DND-41 (cell line): ENCODE measurements at regions not wholly inside any gene's neighbourhood (a gene's known extent, or its start where the extent isn't known, plus 50 kb on each side); places are given as distances from the start of the nearest gene placed in this dataset.

ENCODE experiments used
- ATAC-seq: fragments of 200-7000 bp; cut with Tn5 transposase; 3 replicates; pipeline ENCODE4 v1.9.1; 2021; ENCODE audit warnings: low read depth; ENCODE audit not compliant: insufficient read depth
- DNase-seq: peaks from one replicate; pipeline ENCODE4 v3.0.0-alpha.2; 2020
- H2AFZ ChIP-seq: 2 replicates; pipeline ENCODE4 v1.6.0; 2012; ENCODE audit warnings: low read depth, low read length
- H3K27ac ChIP-seq: 2 replicates; pipeline ENCODE4 v1.5.1; 2012; ENCODE audit warnings: low read length, inconsistent platforms
- H3K27me3 ChIP-seq: fragments of 200-600 bp; sonication (generic); 2 replicates; pipeline ENCODE4 v1.6.0; 2012; ENCODE audit warnings: low read length, mild to moderate bottlenecking, inconsistent platforms; ENCODE audit not compliant: insufficient read depth, poor library complexity
- H3K36me3 ChIP-seq: 2 replicates; pipeline ENCODE4 v1.5.1; 2012; ENCODE audit warnings: low read length, inconsistent platforms; ENCODE audit not compliant: insufficient read depth
- H3K4me1 ChIP-seq: 2 replicates; pipeline ENCODE4 v1.5.1; 2012; ENCODE audit warnings: mild to moderate bottlenecking, low read length; ENCODE audit not compliant: insufficient read depth
- H3K4me2 ChIP-seq: 2 replicates; pipeline ENCODE4 v1.6.0; 2012; ENCODE audit warnings: mild to moderate bottlenecking, moderate library complexity, low read length, inconsistent platforms; ENCODE audit not compliant: insufficient read depth
- H3K4me3 ChIP-seq, 2 experiments: fragments of 200-600 bp in 1 of 2; shearing (Covaris generic) in 1 of 2; 2 replicates each; pipeline ENCODE4 v1.5.1; 2012 to 2016; ENCODE audit warnings: inconsistent platforms in 2 of 2, low read length in 2 of 2, mild to moderate bottlenecking in 2 of 2, low read depth in 1 of 2, moderate library complexity in 1 of 2
- H3K79me2 ChIP-seq: 2 replicates; pipeline ENCODE4 v1.6.0; 2012; ENCODE audit warnings: low read length, inconsistent platforms; ENCODE audit not compliant: insufficient read depth
- H3K9ac ChIP-seq: 2 replicates; pipeline ENCODE4 v1.6.0; 2012; ENCODE audit warnings: low read depth, mild to moderate bottlenecking, inconsistent platforms, low read length, moderate library complexity
- H3K9me3 ChIP-seq: 2 replicates; pipeline ENCODE4 v1.5.1; 2012; ENCODE audit warnings: low read length, moderate library complexity, mild to moderate bottlenecking, inconsistent platforms; ENCODE audit not compliant: insufficient read depth, severe bottlenecking
- H4K20me1 ChIP-seq: 2 replicates; pipeline ENCODE4 v1.6.0; 2012; ENCODE audit warnings: low read length; ENCODE audit not compliant: insufficient read depth
- CTCF ChIP-seq: IDR thresholded peaks from 2 replicates; pipeline ENCODE4 v1.5.1; 2012; ENCODE audit warnings: borderline replicate concordance, low read length, moderate library complexity, mild to moderate bottlenecking; ENCODE audit not compliant: poor library complexity, severe bottlenecking; ENCODE audit errors: extremely low read depth
- EZH2 ChIP-seq: IDR thresholded peaks from 3 replicates; pipeline ENCODE4 v1.6.1; 2012; ENCODE audit warnings: borderline replicate concordance, low read depth, mild to moderate bottlenecking, moderate library complexity, low read length, inconsistent platforms; ENCODE audit not compliant: severe bottlenecking

- H3K4me1 ChIP-seq, result no peaks in the 10 kb centered on the region
- H3K36me3 ChIP-seq, result no peaks in the 10 kb centered on the region
- no peaks in the 10 kb centered on the region for H4K20me1 ChIP-seq
- H3K79me2 ChIP-seq, result no peaks in the 10 kb centered on the region
- no peak overlapping the region for H3K4me2 ChIP-seq
- H3K27me3 ChIP-seq, result no peaks in the 10 kb centered on the region
- H3K27ac ChIP-seq, result no peak overlapping the region
- DNase-seq (no peak), ATAC-seq (no peak)
- H3K4me3 ChIP-seq, result no peak overlapping the region
- no peaks in the 10 kb centered on the region for H3K9me3 ChIP-seq
- no peak overlapping the region for H3K9ac ChIP-seq
- no peak overlapping the region for H2AFZ ChIP-seq
- TF ChIP-seq CTCF (no peak), EZH2 (no peak)
These were observed 2847.6 kb upstream of the PCDH20 start for GRCh38 chr13:64263285-64263684.

- H3K9ac ChIP-seq, result no peak overlapping the region
- ATAC-seq (no peak), DNase-seq (no peak)
- no peaks in the 10 kb centered on the region for H3K9me3 ChIP-seq
- H3K79me2 ChIP-seq, result no peaks in the 10 kb centered on the region
- H2AFZ ChIP-seq, result no peak overlapping the region
- no peak overlapping the region for H3K4me2 ChIP-seq
- no peak overlapping the region for H3K27ac ChIP-seq
- TF ChIP-seq CTCF (no peak), EZH2 (no peak)
- H3K4me3 ChIP-seq, result no peak overlapping the region
- H3K27me3 ChIP-seq, result no peaks in the 10 kb centered on the region
- no peaks in the 10 kb centered on the region for H3K36me3 ChIP-seq
- H3K4me1 ChIP-seq, result no peaks in the 10 kb centered on the region
- H4K20me1 ChIP-seq, result no peaks in the 10 kb centered on the region
These were observed 2841.1 kb upstream of the PCDH20 start for GRCh38 chr13:64256751-64257150.

- H3K27ac ChIP-seq, result no peak overlapping the region
- DNase-seq (no peak), ATAC-seq (no peak)
- H3K36me3 ChIP-seq, result no peaks in the 10 kb centered on the region
- no peaks in the 10 kb centered on the region for H4K20me1 ChIP-seq
- no peak overlapping the region for H3K9ac ChIP-seq
- H3K79me2 ChIP-seq, result no peaks in the 10 kb centered on the region
- H2AFZ ChIP-seq, result no peak overlapping the region
- TF ChIP-seq CTCF (no peak), EZH2 (no peak)
- no peaks in the 10 kb centered on the region for H3K4me1 ChIP-seq
- H3K27me3 ChIP-seq, result no peaks in the 10 kb centered on the region
- H3K4me3 ChIP-seq, result no peak overlapping the region
- H3K4me2 ChIP-seq, result no peak overlapping the region
- no peaks in the 10 kb centered on the region for H3K9me3 ChIP-seq
These were observed 2840.3 kb upstream of the PCDH20 start for GRCh38 chr13:64255988-64256387.

- no peak for TF ChIP-seq CTCF
- no peak for TF ChIP-seq EZH2
- Histone ChIP-seq H3K9ac (no peak overlapping the region), H3K4me3 (no peak overlapping the region), H3K79me2 (no peaks in the 10 kb centered on the region), H3K36me3 (no peaks in the 10 kb centered on the region), H3K9me3 (no peaks in the 10 kb centered on the region), H3K27ac (no peak overlapping the region), H4K20me1 (no peaks in the 10 kb centered on the region), H2AFZ (no peak overlapping the region), H3K4me1 (no peaks in the 10 kb centered on the region), H3K4me2 (no peak overlapping the region), H3K27me3 (no peaks in the 10 kb centered on the region)
- no peak for DNase-seq
- no peak for ATAC-seq
These were observed 2832.9 kb upstream of the PCDH20 start for GRCh38 chr13:64248371-64249065.
